GM12872 (cell line): ENCODE measurements at regions not wholly inside any gene's neighbourhood (a gene's known extent, or its start where the extent isn't known, plus 50 kb on each side); places are given as distances from the start of the nearest gene placed in this dataset.

Experiments
- TF ChIP-seq, protein P1 (sequence below): IDR thresholded peaks from 3 replicates; pipeline ENCODE4 v1.5.1; 2011; ENCODE audit warnings: low read depth, mild to moderate bottlenecking, low read length, moderate library complexity; ENCODE audit not compliant: insufficient read depth

GRCh38 chr2:6184532-6185292 lies 492.5 kb downstream of the SOX11 start:
- TF ChIP-seq, protein P1, sequence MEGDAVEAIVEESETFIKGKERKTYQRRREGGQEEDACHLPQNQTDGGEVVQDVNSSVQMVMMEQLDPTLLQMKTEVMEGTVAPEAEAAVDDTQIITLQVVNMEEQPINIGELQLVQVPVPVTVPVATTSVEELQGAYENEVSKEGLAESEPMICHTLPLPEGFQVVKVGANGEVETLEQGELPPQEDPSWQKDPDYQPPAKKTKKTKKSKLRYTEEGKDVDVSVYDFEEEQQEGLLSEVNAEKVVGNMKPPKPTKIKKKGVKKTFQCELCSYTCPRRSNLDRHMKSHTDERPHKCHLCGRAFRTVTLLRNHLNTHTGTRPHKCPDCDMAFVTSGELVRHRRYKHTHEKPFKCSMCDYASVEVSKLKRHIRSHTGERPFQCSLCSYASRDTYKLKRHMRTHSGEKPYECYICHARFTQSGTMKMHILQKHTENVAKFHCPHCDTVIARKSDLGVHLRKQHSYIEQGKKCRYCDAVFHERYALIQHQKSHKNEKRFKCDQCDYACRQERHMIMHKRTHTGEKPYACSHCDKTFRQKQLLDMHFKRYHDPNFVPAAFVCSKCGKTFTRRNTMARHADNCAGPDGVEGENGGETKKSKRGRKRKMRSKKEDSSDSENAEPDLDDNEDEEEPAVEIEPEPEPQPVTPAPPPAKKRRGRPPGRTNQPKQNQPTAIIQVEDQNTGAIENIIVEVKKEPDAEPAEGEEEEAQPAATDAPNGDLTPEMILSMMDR, result no peak

GRCh38 chr2:6186332-6187151 lies 494.4 kb downstream of the SOX11 start:
- TF ChIP-seq, protein P1, result no peak

GRCh38 chr2:6196449-6196848 lies 504.3 kb downstream of the SOX11 start:
- TF ChIP-seq, protein P1, result no peak

DNA sequence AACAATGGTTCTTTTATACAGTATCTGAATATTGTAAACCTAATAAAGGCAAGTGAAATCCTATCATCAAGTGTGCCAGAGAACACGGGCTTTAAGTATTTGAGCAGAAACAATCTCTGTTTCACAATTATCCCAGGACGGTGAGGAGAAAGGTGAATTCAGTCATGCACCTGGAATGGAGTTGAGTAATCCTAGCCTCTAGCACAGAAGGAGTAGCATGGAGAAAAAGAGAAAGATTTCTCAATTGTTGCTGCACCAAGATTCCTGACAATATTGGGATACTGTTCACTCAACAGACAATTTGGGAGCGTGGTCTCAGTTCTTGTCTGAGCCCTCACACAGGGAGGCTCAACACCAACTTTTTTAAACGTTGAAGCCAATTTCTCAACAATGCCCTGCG lies 510.6 kb downstream of the SOX11 start:
- TF ChIP-seq, protein P1, result no peak

DNA sequence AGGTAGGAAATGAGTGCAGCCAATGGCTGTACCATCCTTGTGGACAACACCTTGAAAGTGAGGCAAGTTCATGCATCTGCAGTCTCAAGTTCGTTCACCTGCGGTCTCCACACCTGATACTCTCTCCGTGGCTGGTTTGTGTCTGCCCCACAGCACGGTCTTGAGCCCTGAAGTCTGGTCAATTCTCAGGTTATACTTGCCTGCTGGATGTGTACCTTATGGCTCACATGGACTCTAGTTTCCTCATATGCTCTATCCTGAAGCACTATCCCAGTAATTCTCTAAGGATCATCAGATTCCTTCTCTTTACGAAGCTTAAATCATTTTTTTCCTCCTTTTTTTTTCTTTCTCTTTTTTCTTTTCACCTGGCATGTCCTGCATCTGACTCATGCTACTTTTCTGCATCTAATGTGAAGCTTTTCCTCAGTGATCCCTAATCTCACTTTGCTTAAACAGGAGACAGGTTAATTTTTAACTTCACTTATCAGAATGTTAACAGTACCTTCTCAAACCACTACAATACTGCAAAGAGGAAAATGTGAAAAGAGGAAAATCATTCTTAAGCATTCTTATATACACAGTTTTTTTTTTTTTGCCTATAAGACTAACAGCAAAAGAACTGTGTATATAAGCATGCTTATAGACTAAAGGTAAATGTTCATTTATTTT lies 511.2 kb downstream of the SOX11 start:
- TF ChIP-seq, protein P1, result no peak

GRCh38 chr2:6206882-6207281 lies 514.7 kb downstream of the SOX11 start:
- TF ChIP-seq, protein P1, result no peak

GRCh38 chr2:6211236-6211635 lies 519.1 kb downstream of the SOX11 start:
- TF ChIP-seq, protein P1, result no peak
